HCT116 (cell line): ENCODE measurements at regions not wholly inside any gene's neighbourhood (a gene's known extent, or its start where the extent isn't known, plus 50 kb on each side); places are given as distances from the start of the nearest gene placed in this dataset.

Experiments used
- ATAC-seq: fragments of 200-7000 bp; cut with Tn5 transposase; 2 replicates; pipeline ENCODE4 v1.9.1; 2020; ENCODE audit warnings: mild to moderate bottlenecking, moderate library complexity
- BruUV-seq: library from RNA; stranded (reverse); fragments of 400-500 nt; replicated peaks from 2 replicates; lab custom pipeline; 2021; lab: Mats Ljungman, UMichigan
- CTCF ChIA-PET: fragments of 300-600 bp; sonication (Branson Sonifier 250); formaldehyde crosslinking; loops from one replicate; lab custom pipeline; 2021; ENCODE audit warnings: antibody characterized with exemption; lab: Charles Lee
- POLR2A ChIA-PET: fragments of 300-600, 350-600 bp; sonication (Branson Sonifier 250); formaldehyde crosslinking; loops from one replicate; lab custom pipeline; 2021; ENCODE audit warnings: antibody characterized with exemption; lab: Charles Lee
- RAD21 ChIA-PET, 2 experiments: fragments of 300-600 bp; sonication (Branson Sonifier 250); formaldehyde crosslinking; loops; one replicate each; lab custom pipeline; 2023; ENCODE audit warnings: low total read pairs in 2 of 2; ENCODE audit not compliant: uncharacterized antibody in 2 of 2, unreplicated experiment in 2 of 2, low non-redundant PET in 1 of 2; lab: Charles Lee
- DNase-seq: peaks from one replicate; pipeline ENCODE4 v3.0.0-alpha.2; 2010; ENCODE audit warnings: low read depth, low spot score
- H2AFZ ChIP-seq: fragments of 200-600 bp; shearing (Covaris generic), sonication (generic); 2 replicates; pipeline ENCODE4 v1.6.1; 2017; ENCODE audit warnings: low read depth, mixed run types, mixed read lengths, antibody characterized with exemption, low read length; ENCODE audit not compliant: poor library complexity, severe bottlenecking
- H3K27ac ChIP-seq: 2 replicates; pipeline ENCODE4 v1.5.1; 2012; ENCODE audit warnings: low read depth, low read length
- H3K27me3 ChIP-seq: fragments of 200-600 bp; sonication (generic); 2 replicates; pipeline ENCODE4 v1.6.1; 2016; ENCODE audit warnings: mixed run types, low read length, mixed read lengths; ENCODE audit not compliant: insufficient read depth
- H3K36me3 ChIP-seq, 2 experiments: fragments of 200-500 bp in 1 of 2; fragments of 200-600 bp in 1 of 2; sonication (Bioruptor generic) in 1 of 2; sonication (generic) in 1 of 2; 2 replicates each; pipeline versions ENCODE4 v1.5.1 to v1.6.1; 2014 to 2016; ENCODE audit warnings: low read length in 2 of 2, inconsistent platforms in 1 of 2, mixed read lengths in 1 of 2, mixed run types in 1 of 2; ENCODE audit not compliant: insufficient read depth in 2 of 2, control insufficient read depth in 1 of 2
- H3K4me1 ChIP-seq, 2 experiments: fragments of 200-600 bp in 1 of 2; sonication (generic) in 1 of 2; 2 replicates each; pipeline versions ENCODE4 v1.5.1 to v1.6.1; 2012 to 2017; ENCODE audit warnings: low read length in 2 of 2, inconsistent platforms in 1 of 2, mild to moderate bottlenecking in 1 of 2, mixed read lengths in 1 of 2, mixed run types in 1 of 2, moderate library complexity in 1 of 2; ENCODE audit not compliant: insufficient read depth in 2 of 2, control insufficient read depth in 1 of 2
- H3K4me2 ChIP-seq: fragments of 200-600 bp; sonication (generic); 2 replicates; pipeline ENCODE4 v1.6.1; 2017; ENCODE audit warnings: mixed run types, low read length, mixed read lengths
- H3K4me3 ChIP-seq, 2 experiments: fragments of 200-600 bp in 1 of 2; sonication (generic) in 1 of 2; replicated peaks in 1 of 2; 2 replicates each; pipeline ENCODE4 v1.5.1; 2011 to 2016; ENCODE audit warnings: low read length in 2 of 2, control low read depth in 1 of 2, low read depth in 1 of 2, mild to moderate bottlenecking in 1 of 2, mixed read lengths in 1 of 2, mixed run types in 1 of 2
- H3K79me2 ChIP-seq: fragments of 200-600 bp; sonication (generic); 2 replicates; pipeline ENCODE4 v1.6.1; 2017; ENCODE audit warnings: mild to moderate bottlenecking, mixed run types, low read length, moderate library complexity, mixed read lengths; ENCODE audit not compliant: insufficient read depth
- H3K9ac ChIP-seq: fragments of 200-600 bp; sonication (generic); 2 replicates; pipeline ENCODE4 v1.6.1; 2016; ENCODE audit warnings: low read length, mixed read lengths
- H3K9me2 ChIP-seq: fragments of 200-600 bp; sonication (generic), shearing (Covaris generic); 2 replicates; pipeline ENCODE4 v1.6.1; 2017; ENCODE audit warnings: mixed run types, mild to moderate bottlenecking, moderate library complexity; ENCODE audit not compliant: insufficient read depth
- H3K9me3 ChIP-seq, 2 experiments: fragments of 200-500 bp in 1 of 2; fragments of 200-600 bp in 1 of 2; sonication (Bioruptor generic) in 1 of 2; sonication (generic) in 1 of 2; 2 replicates each; pipeline ENCODE4 v1.6.1; 2014 to 2017; ENCODE audit warnings: low read length in 2 of 2, mixed read lengths in 2 of 2, inconsistent platforms in 1 of 2, low read depth in 1 of 2, mild to moderate bottlenecking in 1 of 2, mixed run types in 1 of 2, moderate library complexity in 1 of 2; ENCODE audit not compliant: control insufficient read depth in 1 of 2, insufficient read depth in 1 of 2
- H4K20me1 ChIP-seq: fragments of 200-600 bp; sonication (generic), shearing (Covaris generic); 2 replicates; pipeline ENCODE4 v1.6.1; 2017; ENCODE audit warnings: mixed run types, mild to moderate bottlenecking, moderate library complexity; ENCODE audit not compliant: insufficient read depth
- CBX3 ChIP-seq: IDR thresholded peaks from 2 replicates; pipeline ENCODE4 v1.6.1; 2012; ENCODE audit warnings: low read depth
- CEBPB ChIP-seq: IDR thresholded peaks from 2 replicates; pipeline ENCODE4 v1.6.1; 2012; ENCODE audit warnings: low read depth
- ELF1 ChIP-seq: IDR thresholded peaks from 2 replicates; pipeline ENCODE4 v1.6.1; 2012; ENCODE audit warnings: low read depth, borderline replicate concordance
- EZH2 ChIP-seq: fragments of 200-600 bp; sonication (generic); IDR thresholded peaks from 2 replicates; pipeline ENCODE4 v1.6.1; 2017; ENCODE audit warnings: antibody characterized with exemption, mixed run types
- EZH2phosphoT487 ChIP-seq: fragments of 200-600 bp; IDR thresholded peaks from 2 replicates; pipeline ENCODE4 v1.6.1; 2018; ENCODE audit warnings: antibody characterized with exemption, borderline replicate concordance
- FOSL1 ChIP-seq: IDR thresholded peaks from 2 replicates; pipeline ENCODE4 v1.6.1; 2012; ENCODE audit warnings: low read depth
- JUND ChIP-seq: IDR thresholded peaks from 2 replicates; pipeline ENCODE4 v1.6.1; 2012
- MAX ChIP-seq: IDR thresholded peaks from 2 replicates; pipeline ENCODE4 v1.6.1; 2012
- POLR2AphosphoS5 ChIP-seq: IDR thresholded peaks from 2 replicates; pipeline ENCODE4 v1.6.1; 2011; ENCODE audit warnings: mild to moderate bottlenecking, low read depth, low read length, moderate library complexity
- RAD21 ChIP-seq: IDR thresholded peaks from 2 replicates; pipeline ENCODE4 v1.6.1; 2012; ENCODE audit warnings: low read depth, mild to moderate bottlenecking
- REST ChIP-seq: IDR thresholded peaks from 2 replicates; pipeline ENCODE4 v1.6.1; 2012; ENCODE audit warnings: low read depth
- SP1 ChIP-seq: IDR thresholded peaks from 2 replicates; pipeline ENCODE4 v1.6.1; 2012; ENCODE audit warnings: low read depth
- SRF ChIP-seq: IDR thresholded peaks from 2 replicates; pipeline ENCODE4 v1.6.1; 2012; ENCODE audit warnings: low read depth
- YY1 ChIP-seq: IDR thresholded peaks from 2 replicates; pipeline ENCODE4 v1.6.1; 2011; ENCODE audit warnings: low read length, low read depth, moderate library complexity, mild to moderate bottlenecking; ENCODE audit not compliant: insufficient replicate concordance; ENCODE audit errors: extremely low read depth
- ZBTB33 ChIP-seq: IDR thresholded peaks from 2 replicates; pipeline ENCODE4 v1.6.1; 2011; ENCODE audit warnings: mild to moderate bottlenecking, low read length, moderate library complexity; ENCODE audit not compliant: insufficient replicate concordance; ENCODE audit errors: extremely low read depth
- ZFX ChIP-seq: fragments of 450-650 bp; IDR thresholded peaks from 2 replicates; pipeline ENCODE4 v1.6.1; 2017
- intact Hi-C: fragments of 100-400 bp; cut with micrococcal nuclease; formaldehyde crosslinking; loops from 2 replicates; pipeline ENCODE4 v1.10.0; 2022

GRCh38 chr20:1748777-1749176 lies 91.2 kb upstream of the SIRPG start:
- Histone ChIP-seq H4K20me1 (no peaks in the 10 kb centered on the region), H3K4me3 (no peak overlapping the region), H3K79me2 (no peaks in the 10 kb centered on the region), H3K9me2 (no peaks in the 10 kb centered on the region; the same call in 1 of the 2 replicates), H3K4me2 (no peak overlapping the region), H3K9ac (no peak overlapping the region), H3K27me3 (no peaks in the 10 kb centered on the region), H2AFZ (no peak overlapping the region), H3K27ac (no peak overlapping the region), H3K36me3 (no peaks in the 10 kb centered on the region), H3K4me1 (no peaks in the 10 kb centered on the region), H3K9me3 (no peaks in the 10 kb centered on the region)
- DNase-seq (no peak), ATAC-seq (no peak)
- CTCF ChIA-PET = no interaction called here
- POLR2A ChIA-PET = no interaction called here
- RAD21 ChIA-PET = no interaction called here
- intact Hi-C loops = no loop called here
- TF ChIP-seq ZBTB33 (no peak), ZFX (no peak), ELF1 (no peak), CEBPB (no peak), CBX3 (no peak), RAD21 (no peak), YY1 (no peak), MAX (no peak), FOSL1 (no peak), REST (no peak), EZH2 (no peak), SRF (no peak), POLR2AphosphoS5 (no peak), JUND (no peak), EZH2phosphoT487 (no peak), SP1 (no peak)
- no TSS peak for BruUV-seq
